RPMI8226 (cell line): ENCODE measurements at regions not wholly inside any gene's neighbourhood (a gene's known extent, or its start where the extent isn't known, plus 50 kb on each side); places are given as distances from the start of the nearest gene placed in this dataset.
"Not testable (repeated sequence)": the region's sequence is repeated elsewhere in the genome, so short reads cannot be mapped to it uniquely, and the experiment has no call there.

Experiments
- DNase-seq: peaks from one replicate; pipeline ENCODE4 v3.0.0-alpha.2; 2015

- no peak for DNase-seq
Observed at GRCh38 chrX:1140236-1140681, 72.2 kb downstream of the CRLF2 start.

DNA sequence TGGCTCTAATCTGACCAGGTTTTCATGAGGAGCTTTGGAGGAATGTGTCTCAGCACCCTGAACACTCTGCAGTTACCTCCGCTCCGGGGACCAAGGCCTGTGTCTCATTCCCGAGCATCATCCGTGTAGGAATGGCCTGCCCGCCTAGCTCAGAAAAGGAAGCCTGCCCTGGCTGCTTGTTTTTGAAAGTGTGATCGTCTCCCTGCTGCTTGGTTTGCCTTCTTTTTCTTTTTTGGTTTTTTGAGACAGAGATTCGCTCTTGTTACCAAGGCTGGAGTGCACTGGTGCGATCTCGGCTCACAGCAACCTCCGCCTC lies 73.3 kb downstream of the CRLF2 start:
- no peak for DNase-seq

- DNase-seq, result no peak
Observed at GRCh38 chrX:1138476-1139184, 73.8 kb downstream of the CRLF2 start.

GRCh38 chrX:1137531-1137930 lies 74.9 kb downstream of the CRLF2 start:
- no peak for DNase-seq

DNA sequence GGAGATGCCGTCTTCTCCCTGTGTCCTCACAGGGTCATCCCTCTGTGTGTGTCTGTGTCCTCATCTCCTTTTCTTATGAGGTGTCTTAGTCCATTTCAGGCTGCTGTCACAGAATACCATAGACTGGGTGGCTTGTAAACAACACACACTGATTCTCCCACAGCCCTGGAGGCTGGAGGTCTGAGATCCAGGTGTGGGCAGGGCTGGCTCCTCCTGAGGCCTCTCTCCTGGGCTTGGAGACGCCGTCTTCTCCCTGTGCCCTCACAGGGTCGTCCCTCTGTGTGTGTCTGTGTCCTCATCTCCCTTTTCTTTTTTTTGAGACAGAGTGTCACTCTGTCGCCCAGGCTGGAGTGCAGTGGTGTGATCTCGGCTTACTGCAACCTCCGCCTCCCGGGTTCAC lies 75.9 kb downstream of the CRLF2 start:
- not testable (repeated sequence) for DNase-seq

- DNase-seq, result no peak
Observed at GRCh38 chrX:1134976-1135375, 77.5 kb downstream of the CRLF2 start.

DNA sequence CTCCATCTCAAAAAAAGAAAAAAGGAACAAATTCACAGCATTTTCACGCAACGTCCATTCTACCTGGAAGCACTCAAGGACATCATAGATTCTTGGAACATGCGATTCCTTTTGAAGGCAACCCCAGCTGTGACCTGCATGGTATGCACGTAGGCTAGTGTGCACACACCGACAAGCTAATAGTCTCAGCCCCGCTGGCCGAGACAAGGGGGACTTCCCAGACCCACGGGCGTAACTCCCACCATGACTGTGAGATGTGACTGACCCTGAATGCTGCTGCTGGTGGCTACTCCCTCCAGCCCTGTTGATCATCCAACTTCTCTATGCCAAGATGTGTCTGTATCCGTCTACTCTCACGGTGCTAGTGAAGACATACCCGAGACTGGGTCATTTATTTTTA lies 78.3 kb downstream of the CRLF2 start:
- DNase-seq, result no peak

DNA sequence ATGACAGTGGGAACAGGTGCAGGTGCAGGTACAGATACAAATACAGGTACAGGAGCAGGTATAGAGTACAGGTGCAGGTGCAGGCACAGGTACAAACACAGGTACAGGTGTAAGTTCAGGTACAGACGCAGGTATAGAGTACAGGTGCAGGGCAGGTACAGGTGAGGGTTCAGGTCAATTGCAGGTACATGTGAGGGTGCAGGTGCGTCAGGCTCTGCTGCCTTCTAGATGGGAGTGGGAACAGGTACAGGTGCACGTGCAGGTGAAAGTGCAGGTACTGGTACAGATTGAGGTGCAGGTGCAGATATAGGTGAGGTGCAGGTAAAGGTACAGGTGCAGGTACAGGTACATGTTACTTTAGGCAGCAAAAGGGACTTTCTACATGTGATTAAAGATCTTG lies 85.7 kb downstream of the CRLF2 start:
- no peak for DNase-seq

DNA sequence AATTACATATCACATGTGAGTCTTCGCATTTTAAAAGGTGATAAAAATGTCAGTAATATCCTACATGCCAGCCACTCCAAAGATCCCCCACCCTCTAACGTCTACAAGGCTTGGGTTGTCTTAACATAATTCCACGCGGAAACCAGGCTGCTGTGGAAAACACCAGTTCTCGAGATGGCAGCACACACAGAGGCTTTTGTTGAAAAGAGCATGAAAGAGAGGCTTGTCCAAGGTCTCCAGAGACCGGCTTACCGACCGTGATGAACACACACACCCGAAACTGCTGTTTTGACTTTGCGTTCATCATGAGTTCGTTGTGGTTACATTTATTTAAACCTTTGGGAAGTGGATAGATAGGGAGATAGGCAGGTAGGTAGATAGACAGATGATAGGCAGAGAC lies 87.9 kb downstream of the CRLF2 start:
- no peak for DNase-seq

- not testable (repeated sequence) for DNase-seq
Observed at GRCh38 chrX:1122851-1123250, 89.6 kb downstream of the CRLF2 start.

DNA sequence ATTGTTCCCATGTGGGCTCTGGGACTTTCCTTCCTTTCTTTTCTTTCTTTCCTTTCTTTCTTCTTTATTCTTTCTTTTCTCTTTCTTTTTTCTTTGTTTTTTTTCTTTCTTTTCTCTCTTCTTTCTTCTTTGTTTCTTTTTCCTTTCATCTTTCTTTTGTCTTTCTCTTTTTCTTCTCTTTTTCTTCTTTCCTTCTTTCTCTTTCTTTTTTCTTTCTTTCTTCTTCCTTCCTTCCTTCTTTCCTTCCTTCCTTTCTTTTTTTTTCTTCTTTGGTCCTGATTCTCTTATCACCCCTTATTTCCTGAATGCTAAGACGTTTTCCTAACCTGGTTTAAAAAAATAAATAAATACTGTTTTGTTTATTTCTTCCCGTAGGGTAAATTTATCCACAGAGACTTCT lies 93.2 kb downstream of the CRLF2 start:
- no peak for DNase-seq

DNA sequence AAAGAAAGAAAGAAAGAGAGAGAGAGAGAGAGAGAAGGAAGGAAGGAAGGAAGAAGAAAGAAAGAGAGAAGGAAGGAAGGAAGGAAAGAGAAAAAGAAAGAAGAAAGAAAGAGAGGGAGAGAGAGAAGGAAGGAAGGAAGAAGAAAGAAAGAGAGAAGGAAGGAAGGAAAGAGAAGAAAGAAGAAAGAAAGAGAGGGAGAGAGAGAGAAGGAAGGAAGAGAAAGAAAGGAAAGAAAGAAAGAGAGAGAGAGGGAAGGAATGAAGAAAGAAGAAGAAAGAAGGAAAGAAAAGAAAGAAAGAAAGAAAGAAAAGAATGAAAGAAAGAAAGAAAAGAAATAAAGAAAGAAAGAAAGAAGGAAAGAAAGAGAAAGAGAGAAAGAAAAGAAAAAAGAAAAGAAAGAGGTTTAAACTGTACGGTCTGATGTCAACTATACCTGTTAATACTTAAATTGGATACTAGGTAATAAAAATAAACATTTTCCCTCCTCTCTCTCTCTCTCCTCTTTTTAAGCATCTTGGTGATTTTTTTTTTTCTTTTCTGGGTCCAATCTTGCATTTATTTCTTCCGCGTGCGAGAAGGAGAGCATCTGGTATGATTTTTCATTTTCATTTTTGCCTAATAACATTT lies 93.8 kb downstream of the CRLF2 start:
- no peak for DNase-seq

GRCh38 chrX:1115411-1115810 lies 97.0 kb downstream of the CRLF2 start:
- not testable (repeated sequence) for DNase-seq

DNA sequence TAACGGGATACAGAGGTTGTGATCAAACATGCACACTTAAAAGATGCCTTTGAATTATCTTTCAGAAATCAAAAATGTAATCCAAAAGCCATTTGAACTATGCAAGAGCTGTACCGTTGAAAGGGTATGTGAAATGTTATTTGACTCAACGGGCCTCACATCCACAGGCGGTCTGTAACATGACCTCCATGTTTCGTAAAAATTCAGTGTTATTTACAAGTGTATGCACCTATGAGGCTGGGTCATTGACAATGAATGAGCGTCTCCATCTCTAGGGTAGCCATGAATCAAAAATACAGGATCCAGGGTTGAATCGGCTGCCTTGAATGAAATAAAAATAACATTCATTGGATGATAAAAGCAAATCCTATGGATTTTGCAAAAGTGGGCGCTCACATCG lies 100.1 kb downstream of the CRLF2 start:
- DNase-seq, result no peak

- no peak for DNase-seq
Observed at GRCh38 chrX:1111601-1112300, 100.7 kb downstream of the CRLF2 start.

GRCh38 chrX:1109580-1110119 lies 102.8 kb downstream of the CRLF2 start:
- DNase-seq, result no peak

- no peak for DNase-seq
Observed at GRCh38 chrX:1108501-1109445, 103.7 kb downstream of the CRLF2 start.

DNA sequence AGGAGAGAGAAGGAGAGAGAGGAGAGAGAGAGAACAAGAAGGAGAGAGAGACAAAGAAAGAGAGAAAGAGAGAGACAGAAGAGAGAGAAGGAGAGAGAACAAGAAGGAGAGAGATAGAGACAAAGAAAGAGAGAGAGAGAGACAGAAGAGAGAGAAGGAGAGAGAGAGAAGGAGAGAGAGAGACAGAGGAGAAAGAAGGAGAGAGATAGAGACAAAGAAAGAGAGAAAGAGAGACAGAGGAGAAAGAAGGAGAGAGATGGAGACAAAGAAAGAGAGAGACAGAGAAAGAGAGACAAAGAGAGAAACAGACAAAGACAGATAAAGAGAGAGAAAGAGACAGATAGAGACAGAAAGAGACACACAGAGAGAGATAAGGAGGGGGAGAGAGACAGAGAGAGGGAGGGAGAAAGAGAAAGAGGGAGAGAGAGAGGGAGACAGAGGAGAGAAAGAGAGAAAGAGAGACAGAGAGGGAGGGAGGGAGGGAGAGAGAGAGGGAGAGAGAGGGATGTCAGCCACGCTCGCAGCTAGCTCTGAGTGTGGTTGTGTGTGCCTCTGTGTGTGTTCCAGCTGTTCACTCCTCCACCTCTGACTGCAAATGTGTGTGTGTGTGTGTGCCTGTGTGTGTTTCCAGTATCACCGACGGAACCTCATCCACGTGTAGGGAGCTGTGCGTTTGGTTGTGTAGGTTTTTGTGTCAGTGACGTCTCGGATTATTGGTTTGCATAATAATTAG lies 105.8 kb downstream of the CRLF2 start:
- peak; percentile 66 for DNase-seq

GRCh38 chrX:1105671-1106419 lies 106.6 kb downstream of the CRLF2 start:
- DNase-seq, result peak; percentile 80

- DNase-seq, result not testable (repeated sequence)
Observed at GRCh38 chrX:1105031-1105430, 107.4 kb downstream of the CRLF2 start.

DNA sequence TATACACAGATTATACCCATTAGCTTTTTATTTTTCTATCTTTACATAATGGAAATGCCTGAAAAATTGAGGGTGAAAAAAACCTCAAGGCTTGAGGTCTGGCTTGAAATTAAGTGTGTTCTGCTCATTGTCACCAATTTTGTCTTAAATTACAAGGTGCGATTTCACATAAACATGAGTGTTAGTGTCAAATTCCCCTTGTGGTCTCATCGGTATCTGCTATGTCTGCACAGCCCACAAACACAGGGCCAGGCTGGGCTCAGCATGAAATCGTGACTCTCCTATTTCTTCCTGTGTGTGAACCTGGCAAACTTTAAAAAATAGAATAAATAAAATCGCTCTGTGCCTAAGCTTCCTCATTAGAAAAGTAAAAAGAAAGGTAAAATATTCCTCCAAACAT lies 109.1 kb downstream of the CRLF2 start:
- DNase-seq, result no peak
